Activated T-cell treated with anti-CD3 and anti-CD28 coated beads for 48 hours (primary cell): ENCODE measurements at regions not wholly inside any gene's neighbourhood (a gene's known extent, or its start where the extent isn't known, plus 50 kb on each side); places are given as distances from the start of the nearest gene placed in this dataset.
"Not testable (repeated sequence)": the region's sequence is repeated elsewhere in the genome, so short reads cannot be mapped to it uniquely, and the experiment has no call there.

Source experiments
- DNase-seq: peaks from one replicate; pipeline ENCODE4 v3.0.0-alpha.2; 2020; ENCODE audit warnings: low read depth

- no peak for DNase-seq
Measured at GRCh38 chr11:22567759-22568158, 57.9 kb downstream of the FANCF start.

DNA sequence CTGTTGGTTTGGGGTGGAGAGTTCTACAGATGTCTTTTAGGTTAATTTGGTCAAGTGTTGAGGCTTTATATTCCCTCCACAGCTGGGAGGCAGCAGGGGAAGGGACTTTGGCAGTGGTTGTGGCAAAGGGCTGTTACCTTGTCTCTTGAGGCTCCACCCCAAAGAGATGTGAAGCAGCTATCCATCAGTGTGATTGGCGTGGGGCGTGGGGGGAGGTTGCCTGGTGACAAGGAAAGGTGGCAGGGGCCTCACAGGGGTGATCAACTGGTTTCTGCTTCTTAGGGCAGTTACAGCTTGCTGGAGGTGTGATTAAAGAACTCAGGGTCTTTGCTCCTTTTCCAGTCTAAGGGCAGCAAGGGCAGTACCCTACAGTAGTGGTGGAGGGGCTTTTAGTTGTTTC lies 59.3 kb downstream of the FANCF start:
- no peak for DNase-seq

- no peak for DNase-seq
Measured at GRCh38 chr11:22561283-22561682, 64.3 kb downstream of the FANCF start.

DNA sequence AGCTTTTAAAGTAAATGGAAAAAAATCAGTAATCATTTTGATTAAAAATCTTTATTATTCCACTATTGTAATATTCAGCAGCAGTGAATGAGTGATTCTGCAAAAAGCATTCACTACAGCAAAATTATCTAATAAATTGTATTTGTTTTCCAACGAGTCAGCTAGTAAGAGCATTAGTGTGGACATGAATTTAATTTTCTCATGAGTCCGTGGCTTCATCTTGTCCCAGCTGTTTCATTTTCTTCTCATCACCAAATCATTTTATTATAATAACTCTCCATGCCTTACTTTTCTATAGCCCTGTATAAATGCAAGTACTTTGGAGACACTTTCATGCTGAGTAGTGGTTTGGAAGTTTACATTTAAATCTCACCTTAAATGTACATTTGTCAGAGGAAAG lies 66.2 kb downstream of the FANCF start:
- no peak for DNase-seq

- no peak for DNase-seq
Measured at GRCh38 chr11:22558664-22559063, 67.0 kb downstream of the FANCF start.

DNA sequence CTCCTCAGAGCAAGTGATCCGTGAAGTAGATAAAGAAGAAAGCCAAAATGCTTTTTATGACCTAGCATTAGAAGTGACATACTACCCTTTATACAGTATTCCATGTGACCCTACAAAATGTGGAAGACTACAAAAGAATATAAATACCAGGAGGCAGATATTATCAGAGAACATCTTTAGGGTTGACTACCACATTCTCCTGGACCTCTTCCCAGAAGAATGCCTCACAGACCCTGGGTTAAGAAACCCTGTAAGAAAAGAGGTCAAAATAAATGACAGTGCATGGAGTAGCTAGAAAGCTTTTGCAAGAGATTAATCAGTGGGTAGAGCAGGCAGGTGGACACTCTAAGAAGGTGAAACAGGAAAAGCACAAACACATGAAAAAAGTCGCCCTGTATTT lies 69.2 kb downstream of the FANCF start:
- DNase-seq: no peak

DNA sequence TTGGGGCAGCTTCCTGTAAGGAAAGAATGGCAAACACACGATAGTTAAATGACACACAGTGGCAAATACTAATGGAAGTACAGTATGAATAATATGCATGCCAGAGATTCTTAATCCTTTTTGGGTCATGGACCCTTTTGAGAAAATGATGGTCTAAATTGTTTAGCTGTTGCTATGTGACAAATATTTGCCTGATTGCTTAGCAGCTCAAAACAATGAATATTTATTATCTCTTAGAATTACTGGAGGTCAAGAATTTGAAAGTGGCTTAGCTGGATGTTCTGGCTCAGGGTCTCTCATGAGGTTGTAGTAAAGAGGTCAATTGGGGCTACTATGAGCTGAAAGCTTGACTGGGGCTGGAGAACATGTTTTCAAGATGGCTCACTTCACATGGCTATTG lies 69.7 kb downstream of the FANCF start:
- no peak for DNase-seq

DNA sequence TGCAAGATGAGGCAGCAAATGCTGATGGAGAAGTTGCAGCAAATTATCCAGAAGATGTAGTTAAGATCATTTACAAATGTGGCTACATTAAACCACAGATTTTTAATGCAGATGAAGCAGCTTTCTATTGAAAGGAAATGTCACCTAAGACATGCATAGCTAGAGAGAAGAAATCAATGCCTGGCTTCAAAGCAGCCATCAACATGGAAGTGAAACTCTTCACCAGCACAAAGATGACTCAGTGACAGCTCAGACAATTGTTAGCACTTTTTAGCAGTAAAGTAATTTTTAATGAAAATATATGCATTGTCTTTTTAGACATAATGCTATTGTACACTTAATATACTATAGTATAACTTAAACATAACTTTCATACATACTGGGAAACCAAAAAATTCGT lies 71.4 kb downstream of the FANCF start:
- DNase-seq: no peak

DNA sequence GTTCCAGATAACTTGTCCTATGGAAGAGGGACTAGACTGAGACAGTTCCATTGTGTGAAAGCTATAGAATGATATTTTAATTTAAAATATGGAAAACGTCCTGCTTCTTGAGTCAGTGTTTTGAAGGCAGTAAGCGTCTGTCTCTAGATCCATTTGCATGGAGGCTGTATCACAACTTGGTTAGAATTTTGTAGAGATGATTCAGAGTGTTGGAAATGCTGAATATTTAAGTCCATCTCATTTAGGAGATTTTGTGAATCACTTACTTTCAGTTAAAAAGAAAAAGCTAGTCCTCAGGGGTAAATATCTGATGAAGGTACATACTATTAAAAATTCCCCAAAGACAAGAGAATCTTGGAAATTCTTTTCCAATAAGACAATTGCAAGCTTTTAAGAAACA lies 72.7 kb downstream of the FANCF start:
- no peak for DNase-seq

GRCh38 chr11:22546746-22547145 lies 78.9 kb downstream of the FANCF start:
- no peak for DNase-seq

DNA sequence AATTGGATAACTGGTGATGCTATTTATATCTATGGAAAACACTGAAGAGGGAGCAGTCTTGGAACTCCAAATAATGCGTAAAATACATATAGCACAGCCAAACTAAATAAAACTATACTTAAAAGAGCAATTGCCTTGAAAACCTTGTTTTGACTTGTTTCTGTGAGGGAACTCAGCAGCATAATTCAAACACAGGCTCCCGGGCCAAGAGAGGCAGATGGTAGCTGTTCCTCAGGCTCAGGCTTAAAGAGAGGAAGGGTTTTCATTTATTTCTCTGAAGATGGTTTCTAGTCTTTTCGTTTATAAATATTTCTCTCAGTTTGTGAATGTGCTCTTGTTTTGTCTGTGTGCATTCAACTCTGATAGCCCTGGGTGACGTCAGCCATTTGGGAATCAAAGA lies 82.4 kb downstream of the FANCF start:
- no peak for DNase-seq

DNA sequence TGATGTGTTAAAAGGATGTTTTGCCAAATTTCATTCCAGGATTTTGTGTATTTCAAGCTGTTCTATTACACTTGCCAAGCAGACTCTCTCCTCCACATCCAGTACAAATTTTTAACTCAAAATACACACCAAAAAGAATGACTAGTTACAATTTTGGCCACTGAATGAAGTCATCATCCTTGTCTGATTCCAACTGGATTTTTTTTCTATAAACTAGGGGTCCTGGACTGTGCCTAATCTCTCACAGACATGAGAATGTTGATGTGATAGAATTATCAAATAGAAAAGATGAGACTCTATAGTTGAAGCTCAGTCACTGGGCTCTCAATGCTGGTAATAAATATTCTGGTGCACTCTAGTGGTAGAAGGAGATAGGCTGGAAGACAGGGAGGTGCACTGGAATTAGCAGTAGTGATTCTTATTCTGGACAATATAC lies 85.8 kb downstream of the FANCF start:
- DNase-seq: no peak

- DNase-seq: no peak
Measured at GRCh38 chr11:22536071-22536470, 89.6 kb downstream of the FANCF start.

GRCh38 chr11:22528612-22529429 lies 96.8 kb downstream of the FANCF start:
- not testable (repeated sequence) for DNase-seq

GRCh38 chr11:22522225-22522624 lies 103.4 kb downstream of the FANCF start:
- DNase-seq: no peak

- no peak for DNase-seq
Measured at GRCh38 chr11:22521226-22521625, 104.4 kb downstream of the FANCF start.

- DNase-seq: no peak
Measured at GRCh38 chr11:22520521-22520920, 105.1 kb downstream of the FANCF start.

- not testable (repeated sequence) for DNase-seq
Measured at GRCh38 chr11:22518344-22518743, 107.3 kb downstream of the FANCF start.

GRCh38 chr11:22516111-22516510 lies 109.5 kb downstream of the FANCF start:
- DNase-seq: no peak

DNA sequence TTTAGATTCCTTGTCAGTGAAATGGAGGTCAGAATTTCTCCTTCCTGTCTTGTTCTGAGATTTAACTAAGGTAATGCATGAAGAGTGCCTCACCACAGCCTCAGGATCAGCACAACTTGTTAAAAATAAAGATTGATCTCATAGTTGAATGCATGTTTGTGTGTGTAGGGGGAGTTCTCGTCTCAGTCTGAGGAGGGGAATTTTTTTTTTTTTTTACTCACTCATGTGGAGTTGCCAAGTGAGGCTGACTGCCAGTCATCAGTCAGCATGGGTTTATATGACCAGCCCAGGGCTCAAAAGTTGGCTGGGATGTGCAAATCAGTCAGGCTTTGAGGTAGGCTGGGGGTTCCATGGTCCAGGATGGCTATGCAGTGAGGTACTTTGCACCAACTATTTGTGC lies 113.2 kb downstream of the FANCF start:
- no peak for DNase-seq

GRCh38 chr11:22510741-22511140 lies 114.9 kb downstream of the FANCF start:
- DNase-seq: no peak

GRCh38 chr11:22510010-22510409 lies 115.6 kb downstream of the FANCF start:
- no peak for DNase-seq

DNA sequence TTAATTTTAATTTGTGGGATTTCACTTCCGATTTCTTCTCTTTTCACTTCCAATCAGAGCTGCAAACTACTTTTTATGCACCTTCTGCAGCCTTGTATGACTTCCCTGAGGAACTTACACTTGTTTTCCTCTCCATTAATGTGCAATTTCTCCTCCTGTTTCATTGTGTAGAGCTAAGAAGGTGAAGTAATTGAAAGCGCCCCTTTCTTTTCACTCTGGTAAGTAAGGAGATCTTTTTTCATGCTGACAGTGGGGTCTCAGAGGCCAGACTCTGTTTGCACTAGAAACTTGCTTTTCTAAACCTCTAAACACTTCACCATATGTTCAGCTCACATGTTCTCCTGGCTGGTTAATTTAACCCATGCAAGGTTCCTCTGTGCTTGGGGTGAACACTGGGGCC lies 117.0 kb downstream of the FANCF start:
- DNase-seq: no peak

DNA sequence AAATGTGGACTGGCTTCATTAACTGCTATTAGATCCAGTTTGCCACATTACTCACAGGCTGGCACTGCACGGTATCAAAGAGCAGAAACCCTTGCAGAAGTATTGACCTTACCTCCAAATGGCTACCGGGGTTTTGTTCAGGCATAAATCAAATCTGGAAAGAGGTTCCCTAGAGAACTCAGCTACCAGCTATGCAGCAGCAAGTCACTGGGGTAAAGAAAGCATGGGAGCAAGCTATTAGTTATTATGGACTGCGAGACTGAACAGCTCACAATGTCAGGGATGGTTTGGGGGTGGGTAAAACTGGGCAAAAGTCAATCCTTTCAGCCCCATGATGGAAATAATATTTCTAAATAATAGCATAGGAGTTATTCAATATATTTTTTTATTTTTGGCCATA lies 128.1 kb downstream of the FANCF start:
- no peak for DNase-seq
